Ovary (tissue), 7 donors: ENCODE measurements at regions not wholly inside any gene's neighbourhood (a gene's known extent, or its start where the extent isn't known, plus 50 kb on each side); places are given as distances from the start of the nearest gene placed in this dataset.

Experiments
- DNase-seq, 5 donors: peaks; one replicate each; pipeline ENCODE4 v3.0.0-alpha.2; 2019 to 2020
- H3K27ac ChIP-seq, 2 donors: fragments of 200-600 bp; one replicate each; pipeline versions ENCODE4 v1.5.1 to v1.8.0; 2019 to 2022
- H3K27me3 ChIP-seq: fragments of 200-600 bp; one replicate; pipeline ENCODE4 v1.8.0; 2022
- H3K36me3 ChIP-seq: fragments of 200-600 bp; sonication (generic); one replicate; pipeline ENCODE4 v1.5.1; 2019
- H3K4me1 ChIP-seq: one replicate; pipeline ENCODE4 v1.8.1; 2013; ENCODE audit warnings: mild to moderate bottlenecking, moderate library complexity; ENCODE audit not compliant: insufficient read depth
- H3K4me3 ChIP-seq: fragments of 200-600 bp; sonication (generic); one replicate; pipeline ENCODE4 v1.5.1; 2017
- H3K9me3 ChIP-seq, 2 donors: fragments of 200-600 bp in 1 of 2; sonication (generic) in 1 of 2; one replicate each; pipeline versions ENCODE4 v1.5.1 to v1.8.1; 2013 to 2019; ENCODE audit warnings: mild to moderate bottlenecking in 1 of 2, moderate library complexity in 1 of 2
- CTCF ChIP-seq, 3 donors: fragments of 450-650 bp in 2 of 3; fragments of 200-600 bp in 1 of 3; IDR thresholded peaks; one replicate each; pipeline versions ENCODE4 v1.5.1 to v1.8.0; 2016 to 2022; ENCODE audit warnings: antibody characterized with exemption in 3 of 3, mild to moderate bottlenecking in 1 of 3
- EP300 ChIP-seq: sonication (generic); formaldehyde crosslinking; IDR thresholded peaks from one replicate; pipeline ENCODE4 v1.6.1; 2017; ENCODE audit warnings: antibody characterized with exemption
- POLR2A ChIP-seq: fragments of 450-650 bp; IDR thresholded peaks from one replicate; pipeline ENCODE4 v1.6.1; 2017; ENCODE audit warnings: antibody characterized with exemption, mild to moderate bottlenecking, moderate library complexity
- WGBS, 3 donors: extraction: QIAGEN DNeasy Blood & Tissue Kit in 1 of 3; methylation state at CpG; one replicate each; pipeline versions ENCODE4 v1.1.5 to v1.1.7; 2013 to 2017; 5-methylcytosine and 5-hydroxymethylcytosine counted together
- intact Hi-C, 4 donors: fragments of 100-400 bp; cut with DNase I; formaldehyde crosslinking; loops; one replicate each; pipeline versions ENCODE4 v1.11.0 to v1.15.1; 2022 to 2023
- donor health status: DM: no; HTN: no; CAD: no; lungs with moderate emphysema.
- donor health status: DM: no; HTN: no; CAD: no.
- donor health status: Bipolar disorder and iron deficiency.
- donor health status: DM: no; HTN: no; CAD: no.
- donor health status: DM: yes; HTN: yes; CAD: no.

GRCh38 chr4:98796991-98797390, 131.9 kb downstream of the EIF4E start:
- Histone ChIP-seq H3K27me3 (no peaks in the 10 kb centered on the region), H3K27ac (no peak overlapping the region), H3K36me3 (no peaks in the 10 kb centered on the region), H3K4me1 (no peaks in the 10 kb centered on the region), H3K9me3 (no peaks in the 10 kb centered on the region), H3K4me3 (no peak overlapping the region)
- intact Hi-C loops, result no loop called here
- TF ChIP-seq CTCF (IDR thresholded peaks at IDR 0.05) (no peak), EP300 (no peak), POLR2A (no peak)
- no peak for DNase-seq
- WGBS, 3 donors, result 70 to 76% (median 71%) methylated on average over 7 of the region's 7 CpGs

GRCh38 chr4:98794565-98795205, 134.2 kb downstream of the EIF4E start:
- DNase-seq, result no peak
- no peaks in the 10 kb centered on the region for H3K36me3 ChIP-seq
- TF ChIP-seq POLR2A, result no peak
- TF ChIP-seq CTCF (IDR thresholded peaks at IDR 0.05), result no peak
- TF ChIP-seq EP300, result no peak
- no peaks in the 10 kb centered on the region for H3K4me1 ChIP-seq
- H3K9me3 ChIP-seq, result no peaks in the 10 kb centered on the region
- 89 to 91% (median 89%) methylated on average over 3 of the region's 3 CpGs for WGBS, 3 donors
- H3K27me3 ChIP-seq, result no peaks in the 10 kb centered on the region
- H3K27ac ChIP-seq, result no peak overlapping the region
- intact Hi-C loops, result no loop called here
- no peak overlapping the region for H3K4me3 ChIP-seq

- Histone ChIP-seq H3K4me3 (no peak overlapping the region), H3K9me3 (no peaks in the 10 kb centered on the region), H3K27ac (no peak overlapping the region), H3K27me3 (no peaks in the 10 kb centered on the region), H3K4me1 (no peaks in the 10 kb centered on the region), H3K36me3 (no peaks in the 10 kb centered on the region)
- no peak for DNase-seq
- intact Hi-C loops, result no loop called here
- 83 to 87% (median 84%) methylated on average over 3 of the region's 3 CpGs for WGBS, 3 donors
- TF ChIP-seq CTCF (IDR thresholded peaks at IDR 0.05), result no peak
- TF ChIP-seq EP300, result no peak
- no peak for TF ChIP-seq POLR2A
These were observed 135.2 kb upstream of the TSPAN5 start for GRCh38 chr4:98793658-98794057.

GRCh38 chr4:98786866-98787265, 128.5 kb upstream of the TSPAN5 start:
- intact Hi-C loops, result no loop called here
- WGBS, 3 donors, result 68 to 78% (median 77%) methylated on average over 6 of the region's 6 CpGs
- H3K36me3 ChIP-seq, result no peaks in the 10 kb centered on the region
- H3K27me3 ChIP-seq, result no peaks in the 10 kb centered on the region
- no peaks in the 10 kb centered on the region for H3K9me3 ChIP-seq
- TF ChIP-seq EP300 (no peak), CTCF (IDR thresholded peaks at IDR 0.05) (no peak), POLR2A (no peak)
- H3K4me1 ChIP-seq, result no peaks in the 10 kb centered on the region
- H3K4me3 ChIP-seq, result no peak overlapping the region
- no peak overlapping the region for H3K27ac ChIP-seq
- DNase-seq, result no peak
